Activated CD8-positive, alpha-beta T cell treated with anti-CD3 and anti-CD28 coated beads for 36 hours (primary cell): ENCODE measurements at regions not wholly inside any gene's neighbourhood (a gene's known extent, or its start where the extent isn't known, plus 50 kb on each side); places are given as distances from the start of the nearest gene placed in this dataset.
"Not testable (repeated sequence)": the region's sequence is repeated elsewhere in the genome, so short reads cannot be mapped to it uniquely, and the experiment has no call there.

ENCODE experiments used
- ATAC-seq: fragments of 200-7000 bp; cut with Tn5 transposase; one replicate; pipeline ENCODE4 v1.10.0; 2021; ENCODE audit warnings: mild to moderate bottlenecking, moderate library complexity
- CTCF ChIA-PET: fragments of 350-600 bp; sonication (Branson Sonifier 250); formaldehyde crosslinking; loops from one replicate; lab custom pipeline; 2021; ENCODE audit warnings: antibody characterized with exemption; lab: Charles Lee
- POLR2A ChIA-PET: fragments of 350-600 bp; sonication (Branson Sonifier 250); formaldehyde crosslinking; loops from one replicate; lab custom pipeline; 2021; ENCODE audit warnings: antibody characterized with exemption; lab: Charles Lee
- DNase-seq: peaks from one replicate; pipeline ENCODE4 v3.0.0-alpha.2; 2020
- H3K27ac Mint-ChIP-seq: one replicate; pipeline ENCODE4 v1.8.0; 2021; ENCODE audit warnings: mild to moderate bottlenecking, mixed read lengths
- H3K27me3 Mint-ChIP-seq: one replicate; pipeline ENCODE4 v1.8.0; 2021; ENCODE audit warnings: mixed read lengths
- H3K36me3 Mint-ChIP-seq: one replicate; pipeline ENCODE4 v1.8.0; 2021; ENCODE audit warnings: low read depth, mixed read lengths
- H3K4me1 Mint-ChIP-seq: one replicate; pipeline ENCODE4 v1.8.0; 2021; ENCODE audit warnings: low read depth, mixed read lengths
- H3K4me3 Mint-ChIP-seq: one replicate; pipeline ENCODE4 v1.8.0; 2021; ENCODE audit warnings: mild to moderate bottlenecking, moderate library complexity, mixed read lengths
- H3K9me3 Mint-ChIP-seq: one replicate; pipeline ENCODE4 v1.8.0; 2021; ENCODE audit warnings: mixed read lengths
- CTCF ChIP-seq: fragments of 200-600 bp; IDR thresholded peaks from one replicate; pipeline ENCODE4 v1.8.0; 2022; ENCODE audit warnings: antibody characterized with exemption, mild to moderate bottlenecking
- intact Hi-C: fragments of 100-400 bp; cut with micrococcal nuclease; formaldehyde crosslinking; loops from one replicate; pipeline ENCODE4 v1.10.0; 2022

GRCh38 chrY:7359520-7359919 lies 448.0 kb upstream of the AMELY start:
- intact Hi-C loops, result no loop called here
- no peak for TF ChIP-seq CTCF
- POLR2A ChIA-PET, result no interaction called here
- Mint-ChIP-seq H3K27me3 (no peaks in the 10 kb centered on the region), H3K36me3 (peaks cover 54% of the 10 kb centered on the region), H3K4me3 (no peak overlapping the region), H3K4me1 (peaks cover 6% of the 10 kb centered on the region), H3K27ac (no peak overlapping the region), H3K9me3 (no peaks in the 10 kb centered on the region)
- no peak for DNase-seq
- CTCF ChIA-PET, result no interaction called here
- ATAC-seq, result no peak

GRCh38 chrY:7358103-7358752 lies 446.7 kb upstream of the AMELY start:
- H3K27ac Mint-ChIP-seq, result no peak overlapping the region
- ATAC-seq (no peak), DNase-seq (no peak)
- H3K4me3 Mint-ChIP-seq, result no peak overlapping the region
- ChIA-PET CTCF (no interaction called here), POLR2A (no interaction called here)
- TF ChIP-seq CTCF, result no peak
- peaks cover 6% of the 10 kb centered on the region for H3K4me1 Mint-ChIP-seq
- intact Hi-C loops, result no loop called here
- no peaks in the 10 kb centered on the region for H3K27me3 Mint-ChIP-seq
- peaks cover 50% of the 10 kb centered on the region for H3K36me3 Mint-ChIP-seq
- H3K9me3 Mint-ChIP-seq, result no peaks in the 10 kb centered on the region

- H3K27ac Mint-ChIP-seq, DNase-seq, intact Hi-C loops, CTCF ChIA-PET, POLR2A ChIA-PET, H3K9me3 Mint-ChIP-seq, H3K27me3 Mint-ChIP-seq, H3K4me3 Mint-ChIP-seq, ATAC-seq, H3K4me1 Mint-ChIP-seq: not testable (repeated sequence)
- peaks cover 48% of the 10 kb centered on the region for H3K36me3 Mint-ChIP-seq
These were observed 444.3 kb upstream of the AMELY start for GRCh38 chrY:7355891-7356290.

GRCh38 chrY:7344661-7345060 lies 433.1 kb upstream of the AMELY start:
- DNase-seq (peak; percentile 64), ATAC-seq (peak; percentile 34)
- POLR2A ChIA-PET, result no interaction called here
- peaks cover 31% of the 10 kb centered on the region for H3K36me3 Mint-ChIP-seq
- CTCF ChIA-PET, result interaction anchor here (1.4 kb wide), 1 partner anchor 23 kb away, joined by 4 read pairs; no protein-coding TSS in a partner anchor
- H3K27ac Mint-ChIP-seq, result peak overlapping the region; percentile 72
- H3K4me3 Mint-ChIP-seq, result no peak overlapping the region
- H3K9me3 Mint-ChIP-seq, result no peaks in the 10 kb centered on the region
- intact Hi-C loops, result no loop called here
- peaks cover 29% of the 10 kb centered on the region for H3K4me1 Mint-ChIP-seq
- TF ChIP-seq CTCF, result peak; percentile 59
- no peaks in the 10 kb centered on the region for H3K27me3 Mint-ChIP-seq

GRCh38 chrY:7343261-7343660 lies 431.7 kb upstream of the AMELY start:
- H3K4me3 Mint-ChIP-seq, result no peak overlapping the region

GRCh38 chrY:7342732-7343131 lies 431.2 kb upstream of the AMELY start:
- intact Hi-C loops, H3K27me3 Mint-ChIP-seq, H3K9me3 Mint-ChIP-seq, POLR2A ChIA-PET, H3K4me3 Mint-ChIP-seq, CTCF ChIA-PET: not testable (repeated sequence)
- Mint-ChIP-seq H3K4me1 (peaks cover 46% of the 10 kb centered on the region), H3K36me3 (peaks cover 45% of the 10 kb centered on the region), H3K27ac (peak overlapping the region; percentile 87)
- ATAC-seq (peak; percentile 34), DNase-seq (peak; percentile 33)

More at GRCh38 chrY:7343261-7343660, 431.7 kb upstream of the AMELY start:
- Mint-ChIP-seq H3K9me3 (no peaks in the 10 kb centered on the region), H3K27me3 (no peaks in the 10 kb centered on the region), H3K27ac (peak overlapping the region; percentile 87), H3K4me1 (peaks cover 41% of the 10 kb centered on the region), H3K36me3 (peaks cover 40% of the 10 kb centered on the region)
- no peak for DNase-seq
- intact Hi-C loops, result no loop called here
- no peak for TF ChIP-seq CTCF
- ATAC-seq, result no peak
- ChIA-PET CTCF (interaction anchor here (1.4 kb wide), 1 partner anchor 22 kb away, joined by 4 read pairs; no protein-coding TSS in a partner anchor), POLR2A (no interaction called here)
